SK-N-SH (cell line): ENCODE measurements at regions not wholly inside any gene's neighbourhood (a gene's known extent, or its start where the extent isn't known, plus 50 kb on each side); places are given as distances from the start of the nearest gene placed in this dataset.

Source experiments
- CTCF ChIA-PET: fragments of 300-600, 350-600 bp; formaldehyde crosslinking; extraction: SDS; loops from one replicate; lab custom pipeline; 2021; lab: Yijun Ruan, JAX
- POLR2A ChIA-PET: fragments of 350-600 bp; sonication (Branson Sonifier 250); formaldehyde crosslinking; extraction: SDS; loops from one replicate; lab custom pipeline; 2020; ENCODE audit warnings: antibody characterized with exemption, inconsistent platforms; lab: Yijun Ruan, JAX
- DNase-seq: peaks from one replicate; pipeline ENCODE4 v3.0.0; 2012
- H2AFZ ChIP-seq: fragments of 200-600 bp; sonication (generic); 2 replicates; pipeline ENCODE4 v1.8.1; 2016; ENCODE audit warnings: antibody characterized with exemption, mild to moderate bottlenecking, low read depth
- H3F3A ChIP-seq: fragments of 200-600 bp; sonication (generic); replicated peaks from 2 replicates; pipeline ENCODE3; 2016; ENCODE audit warnings: antibody characterized with exemption, mild to moderate bottlenecking; ENCODE audit not compliant: insufficient read depth
- H3K27ac ChIP-seq, 2 experiments: fragments of 200-500 bp in 1 of 2; fragments of 200-600 bp in 1 of 2; sonication (Bioruptor generic) in 1 of 2; sonication (generic), shearing (Covaris generic) in 1 of 2; 2 replicates each; pipeline versions ENCODE4 v1.5.1 to v1.6.1; 2014 to 2016; ENCODE audit warnings: low read depth in 2 of 2, inconsistent platforms in 1 of 2, low read length in 1 of 2, mild to moderate bottlenecking in 1 of 2, mixed read lengths in 1 of 2
- H3K27me3 ChIP-seq: fragments of 200-600 bp; sonication (generic), shearing (Covaris generic); 2 replicates; pipeline ENCODE4 v1.6.1; 2016; ENCODE audit warnings: mixed run types; ENCODE audit not compliant: insufficient read depth
- H3K36me3 ChIP-seq, 2 experiments: fragments of 200-500 bp in 1 of 2; fragments of 200-600 bp in 1 of 2; sonication (Bioruptor generic) in 1 of 2; sonication (generic) in 1 of 2; replicated peaks in 1 of 2; 2 replicates each; pipeline versions ENCODE3 to v1.5.1; 2014 to 2016; ENCODE audit warnings: low read length in 1 of 2, mild to moderate bottlenecking in 1 of 2; ENCODE audit not compliant: insufficient read depth in 2 of 2, control insufficient read depth in 1 of 2
- H3K4me1 ChIP-seq, 2 experiments: fragments of 200-500 bp in 1 of 2; fragments of 200-600 bp in 1 of 2; sonication (Bioruptor generic) in 1 of 2; sonication (generic), shearing (Covaris generic) in 1 of 2; 2 replicates each; pipeline versions ENCODE4 v1.5.1 to v1.6.1; 2014 to 2016; ENCODE audit warnings: low read depth in 1 of 2, low read length in 1 of 2, mixed run types in 1 of 2; ENCODE audit not compliant: insufficient read depth in 2 of 2, control insufficient read depth in 1 of 2
- H3K4me2 ChIP-seq: fragments of 200-600 bp; sonication (generic), shearing (Covaris generic); 2 replicates; pipeline ENCODE4 v1.6.1; 2017; ENCODE audit warnings: mixed run types
- H3K4me3 ChIP-seq, 2 experiments: fragments of 200-500 bp in 1 of 2; fragments of 200-600 bp in 1 of 2; sonication (Bioruptor generic) in 1 of 2; sonication (generic), shearing (Covaris generic) in 1 of 2; 2 replicates each; pipeline versions ENCODE4 v1.5.1 to v1.8.1; 2014 to 2016; ENCODE audit warnings: low read depth in 2 of 2, inconsistent platforms in 1 of 2, low read length in 1 of 2, mild to moderate bottlenecking in 1 of 2, mixed read lengths in 1 of 2, moderate library complexity in 1 of 2
- H3K79me2 ChIP-seq: fragments of 200-600 bp; sonication (generic); 2 replicates; pipeline ENCODE4 v1.8.1; 2017; ENCODE audit warnings: mild to moderate bottlenecking; ENCODE audit not compliant: insufficient read depth
- H3K9ac ChIP-seq: fragments of 200-600 bp; sonication (generic); 2 replicates; pipeline ENCODE4 v1.6.1; 2017; ENCODE audit warnings: mixed run types
- H3K9me2 ChIP-seq: fragments of 200-600 bp; sonication (generic); 2 replicates; pipeline ENCODE4 v1.6.1; 2017; ENCODE audit warnings: mixed run types
- H3K9me3 ChIP-seq: fragments of 200-600 bp; sonication (generic); 2 replicates; pipeline ENCODE4 v1.6.1; 2017; ENCODE audit warnings: mixed run types, mild to moderate bottlenecking, moderate library complexity
- H4K20me1 ChIP-seq: fragments of 200-600 bp; sonication (generic); 2 replicates; pipeline ENCODE4 v1.6.1; 2017; ENCODE audit warnings: mild to moderate bottlenecking, mixed run types; ENCODE audit not compliant: insufficient read depth
- CHD2 ChIP-seq: fragments of 150-350 bp; IDR thresholded peaks from 2 replicates; pipeline ENCODE4 v1.6.1; 2018; ENCODE audit warnings: low read length; ENCODE audit not compliant: partially characterized antibody
- ELF1 ChIP-seq: IDR thresholded peaks from 2 replicates; pipeline ENCODE4 v1.4.0; 2012
- EP300 ChIP-seq, 2 experiments: IDR thresholded peaks; 2 replicates each; pipeline versions ENCODE4 v1.4.0 to v1.6.1; 2012; ENCODE audit warnings: borderline replicate concordance in 1 of 2, low read depth in 1 of 2, low read length in 1 of 2
- EZH2phosphoT487 ChIP-seq: fragments of 200-600 bp; sonication (generic); IDR thresholded peaks from 2 replicates; pipeline ENCODE4 v1.6.1; 2017; ENCODE audit warnings: low read depth, mixed run types, mild to moderate bottlenecking, antibody characterized with exemption, moderate library complexity, borderline replicate concordance
- FOSL2 ChIP-seq: IDR thresholded peaks from 2 replicates; pipeline ENCODE4 v1.4.0; 2012; ENCODE audit warnings: low read depth, mild to moderate bottlenecking, moderate library complexity, borderline replicate concordance
- FOXJ3 ChIP-seq: sonication (generic); formaldehyde crosslinking; IDR thresholded peaks from 2 replicates; pipeline ENCODE4 v1.5.1; 2020; ENCODE audit warnings: mild to moderate bottlenecking, missing genetic modification reagents
- GABPA ChIP-seq: IDR thresholded peaks from 2 replicates; pipeline ENCODE4 v1.4.0; 2012; ENCODE audit warnings: low read depth, mild to moderate bottlenecking
- GATA2 ChIP-seq: sonication (generic); formaldehyde crosslinking; IDR thresholded peaks from 2 replicates; pipeline ENCODE4 v1.5.0; 2020; ENCODE audit warnings: mild to moderate bottlenecking, missing genetic modification reagents
- JUND ChIP-seq: IDR thresholded peaks from 2 replicates; pipeline ENCODE4 v1.4.0; 2012
- MEF2A ChIP-seq: IDR thresholded peaks from 2 replicates; pipeline ENCODE4 v1.4.0; 2012; ENCODE audit warnings: low read depth, borderline replicate concordance
- MXI1 ChIP-seq: IDR thresholded peaks from 2 replicates; pipeline ENCODE4 v1.6.1; 2012; ENCODE audit warnings: mild to moderate bottlenecking, low read depth, low read length, improper control_type of control experiment
- NRF1 ChIP-seq: IDR thresholded peaks from 2 replicates; pipeline ENCODE4 v1.6.1; 2012; ENCODE audit warnings: low read depth, mild to moderate bottlenecking, low read length
- POLR2AphosphoS5 ChIP-seq: IDR thresholded peaks from 2 replicates; pipeline ENCODE4 v1.6.1; 2012; ENCODE audit warnings: low read depth, low read length
- RFX5 ChIP-seq: IDR thresholded peaks from 2 replicates; pipeline ENCODE4 v1.6.1; 2012; ENCODE audit warnings: mild to moderate bottlenecking, improper control_type of control experiment, low read length
- RXRA ChIP-seq: IDR thresholded peaks from 2 replicates; pipeline ENCODE4 v1.4.0; 2012; ENCODE audit warnings: low read depth, mild to moderate bottlenecking, borderline replicate concordance
- SIN3A ChIP-seq: IDR thresholded peaks from 2 replicates; pipeline ENCODE4 v1.6.1; 2012; ENCODE audit warnings: low read depth, mild to moderate bottlenecking, low read length, moderate library complexity, borderline replicate concordance
- TCF12 ChIP-seq: IDR thresholded peaks from 2 replicates; pipeline ENCODE4 v1.4.0; 2012
- YY1 ChIP-seq: IDR thresholded peaks from 2 replicates; pipeline ENCODE4 v1.4.0; 2012; ENCODE audit warnings: low read depth, mild to moderate bottlenecking
- WGBS: methylation state at CpG from one replicate; pipeline ENCODE4 v1.1.6; 2017; ENCODE audit warnings: low lambda C conversion rate; 5-methylcytosine and 5-hydroxymethylcytosine counted together
- TF ChIP-seq, protein P1 (sequence below): IDR thresholded peaks from 2 replicates; pipeline ENCODE4 v1.6.1; 2012; ENCODE audit warnings: mild to moderate bottlenecking, low read depth, low read length, moderate library complexity
- TF ChIP-seq, protein P2 (sequence below): IDR thresholded peaks from 2 replicates; pipeline ENCODE4 v1.4.0; 2012; ENCODE audit warnings: low read depth, borderline replicate concordance
- TF ChIP-seq, protein P3 (sequence below): IDR thresholded peaks from 2 replicates; pipeline ENCODE4; 2012
- TF ChIP-seq, protein P4 (sequence below): IDR thresholded peaks from 2 replicates; pipeline ENCODE4 v1.4.0; 2012; ENCODE audit warnings: low read depth, borderline replicate concordance

DNA sequence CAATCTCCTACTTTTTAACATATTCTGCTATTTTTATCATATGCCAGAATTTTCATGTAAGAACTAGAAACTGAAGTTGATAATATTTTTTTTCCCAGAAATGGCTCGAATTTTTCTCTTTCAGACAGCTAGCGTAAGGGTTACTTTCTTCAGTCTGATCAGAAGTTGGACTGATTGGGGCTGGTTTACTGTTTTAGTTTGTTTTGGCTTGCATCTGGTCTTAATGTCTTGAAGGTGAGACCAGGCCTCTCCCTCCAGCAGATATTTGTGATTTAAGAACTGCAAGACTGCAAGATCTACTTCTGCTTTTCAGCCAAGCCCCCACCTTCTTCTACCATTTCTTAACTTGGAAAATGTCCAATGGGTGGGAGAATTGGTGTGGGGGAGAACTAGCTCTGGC, 266.4 kb downstream of the HAPSTR1 start:
- Histone ChIP-seq H3F3A (no peaks in the 10 kb centered on the region), H3K9me2 (0 out of 2 replicates have a peak, but pooled peaks cover 3% of the 10 kb centered on the region), H3K4me2 (no peak overlapping the region), H3K9ac (no peak overlapping the region), H3K36me3 (no peaks in the 10 kb centered on the region), H3K4me1 (no peaks in the 10 kb centered on the region), H4K20me1 (no peaks in the 10 kb centered on the region), H3K27ac (no peak overlapping the region), H3K79me2 (no peaks in the 10 kb centered on the region), H3K27me3 (no peaks in the 10 kb centered on the region), H3K4me3 (no peak overlapping the region), H3K9me3 (no peaks in the 10 kb centered on the region), H2AFZ (no peak overlapping the region)
- DNase-seq, result no peak
- TF ChIP-seq CHD2 (no peak), FOSL2 (no peak), ELF1 (no peak), EZH2phosphoT487 (no peak), FOXJ3 (CRISPR knock-in tag) (no peak), SIN3A (no peak), YY1 (no peak), RXRA (no peak), TCF12 (no peak), GATA2 (CRISPR knock-in tag) (no peak)
- TF ChIP-seq, protein P1, sequence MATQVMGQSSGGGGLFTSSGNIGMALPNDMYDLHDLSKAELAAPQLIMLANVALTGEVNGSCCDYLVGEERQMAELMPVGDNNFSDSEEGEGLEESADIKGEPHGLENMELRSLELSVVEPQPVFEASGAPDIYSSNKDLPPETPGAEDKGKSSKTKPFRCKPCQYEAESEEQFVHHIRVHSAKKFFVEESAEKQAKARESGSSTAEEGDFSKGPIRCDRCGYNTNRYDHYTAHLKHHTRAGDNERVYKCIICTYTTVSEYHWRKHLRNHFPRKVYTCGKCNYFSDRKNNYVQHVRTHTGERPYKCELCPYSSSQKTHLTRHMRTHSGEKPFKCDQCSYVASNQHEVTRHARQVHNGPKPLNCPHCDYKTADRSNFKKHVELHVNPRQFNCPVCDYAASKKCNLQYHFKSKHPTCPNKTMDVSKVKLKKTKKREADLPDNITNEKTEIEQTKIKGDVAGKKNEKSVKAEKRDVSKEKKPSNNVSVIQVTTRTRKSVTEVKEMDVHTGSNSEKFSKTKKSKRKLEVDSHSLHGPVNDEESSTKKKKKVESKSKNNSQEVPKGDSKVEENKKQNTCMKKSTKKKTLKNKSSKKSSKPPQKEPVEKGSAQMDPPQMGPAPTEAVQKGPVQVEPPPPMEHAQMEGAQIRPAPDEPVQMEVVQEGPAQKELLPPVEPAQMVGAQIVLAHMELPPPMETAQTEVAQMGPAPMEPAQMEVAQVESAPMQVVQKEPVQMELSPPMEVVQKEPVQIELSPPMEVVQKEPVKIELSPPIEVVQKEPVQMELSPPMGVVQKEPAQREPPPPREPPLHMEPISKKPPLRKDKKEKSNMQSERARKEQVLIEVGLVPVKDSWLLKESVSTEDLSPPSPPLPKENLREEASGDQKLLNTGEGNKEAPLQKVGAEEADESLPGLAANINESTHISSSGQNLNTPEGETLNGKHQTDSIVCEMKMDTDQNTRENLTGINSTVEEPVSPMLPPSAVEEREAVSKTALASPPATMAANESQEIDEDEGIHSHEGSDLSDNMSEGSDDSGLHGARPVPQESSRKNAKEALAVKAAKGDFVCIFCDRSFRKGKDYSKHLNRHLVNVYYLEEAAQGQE, result no peak
- TF ChIP-seq, protein P2, sequence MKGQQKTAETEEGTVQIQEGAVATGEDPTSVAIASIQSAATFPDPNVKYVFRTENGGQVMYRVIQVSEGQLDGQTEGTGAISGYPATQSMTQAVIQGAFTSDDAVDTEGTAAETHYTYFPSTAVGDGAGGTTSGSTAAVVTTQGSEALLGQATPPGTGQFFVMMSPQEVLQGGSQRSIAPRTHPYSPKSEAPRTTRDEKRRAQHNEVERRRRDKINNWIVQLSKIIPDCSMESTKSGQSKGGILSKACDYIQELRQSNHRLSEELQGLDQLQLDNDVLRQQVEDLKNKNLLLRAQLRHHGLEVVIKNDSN, result no peak
- CTCF ChIA-PET, result no interaction called here
- POLR2A ChIA-PET, result no interaction called here
- 27% methylated on average over 2 of the region's 2 CpGs for WGBS

DNA sequence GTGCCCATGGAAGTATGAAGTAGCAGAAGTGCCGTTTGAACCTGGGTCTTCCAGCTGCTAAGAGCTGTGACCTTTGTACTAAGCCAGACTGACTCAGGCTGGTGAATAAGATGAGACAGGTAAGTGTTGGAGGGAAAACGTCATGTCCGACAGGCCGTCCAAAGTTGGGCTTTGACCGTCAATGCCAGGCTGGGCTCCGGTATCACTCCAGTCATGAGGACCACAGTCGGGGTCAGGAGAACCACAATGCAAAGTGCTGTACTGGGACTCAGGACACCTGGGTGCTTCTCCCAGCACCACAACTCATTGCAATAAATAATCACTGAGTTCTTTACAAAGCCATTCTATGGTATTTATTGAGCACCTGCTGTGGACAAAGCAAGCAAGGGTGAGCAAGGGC, 268.6 kb downstream of the HAPSTR1 start:
- Histone ChIP-seq H3K4me3 (no peak overlapping the region), H3K4me2 (no peak overlapping the region), H3K27me3 (no peaks in the 10 kb centered on the region), H3K9me3 (no peaks in the 10 kb centered on the region), H3K4me1 (no peaks in the 10 kb centered on the region; a peak in 1 of 4 replicates), H3K9me2 (0 out of 2 replicates have a peak, but pooled peaks cover 3% of the 10 kb centered on the region), H3K36me3 (no peaks in the 10 kb centered on the region), H4K20me1 (no peaks in the 10 kb centered on the region), H3K27ac (no peak overlapping the region), H3F3A (no peaks in the 10 kb centered on the region), H2AFZ (no peak overlapping the region), H3K9ac (no peak overlapping the region), H3K79me2 (no peaks in the 10 kb centered on the region)
- CTCF ChIA-PET, result no interaction called here
- POLR2A ChIA-PET, result no interaction called here
- WGBS, result 70% methylated on average over 7 of the region's 7 CpGs
- no peak for DNase-seq
- no peak for TF ChIP-seq POLR2AphosphoS5
- TF ChIP-seq, protein P2, result no peak
- no peak for TF ChIP-seq EP300 (IDR thresholded peaks at IDR 0.05; ENCODE audit: borderline replicate concordance in 1 of 2, low read depth in 1 of 2, low read length in 1 of 2)
- TF ChIP-seq, protein P3, sequence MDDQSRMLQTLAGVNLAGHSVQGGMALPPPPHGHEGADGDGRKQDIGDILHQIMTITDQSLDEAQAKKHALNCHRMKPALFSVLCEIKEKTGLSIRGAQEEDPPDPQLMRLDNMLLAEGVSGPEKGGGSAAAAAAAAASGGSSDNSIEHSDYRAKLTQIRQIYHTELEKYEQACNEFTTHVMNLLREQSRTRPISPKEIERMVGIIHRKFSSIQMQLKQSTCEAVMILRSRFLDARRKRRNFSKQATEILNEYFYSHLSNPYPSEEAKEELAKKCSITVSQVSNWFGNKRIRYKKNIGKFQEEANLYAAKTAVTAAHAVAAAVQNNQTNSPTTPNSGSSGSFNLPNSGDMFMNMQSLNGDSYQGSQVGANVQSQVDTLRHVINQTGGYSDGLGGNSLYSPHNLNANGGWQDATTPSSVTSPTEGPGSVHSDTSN, result no peak
- no peak for TF ChIP-seq EZH2phosphoT487
- no peak for TF ChIP-seq MXI1
- no peak for TF ChIP-seq GABPA
- TF ChIP-seq JUND, result no peak
- TF ChIP-seq MEF2A, result no peak
- no peak for TF ChIP-seq NRF1
- no peak for TF ChIP-seq RXRA
- TF ChIP-seq, protein P4, sequence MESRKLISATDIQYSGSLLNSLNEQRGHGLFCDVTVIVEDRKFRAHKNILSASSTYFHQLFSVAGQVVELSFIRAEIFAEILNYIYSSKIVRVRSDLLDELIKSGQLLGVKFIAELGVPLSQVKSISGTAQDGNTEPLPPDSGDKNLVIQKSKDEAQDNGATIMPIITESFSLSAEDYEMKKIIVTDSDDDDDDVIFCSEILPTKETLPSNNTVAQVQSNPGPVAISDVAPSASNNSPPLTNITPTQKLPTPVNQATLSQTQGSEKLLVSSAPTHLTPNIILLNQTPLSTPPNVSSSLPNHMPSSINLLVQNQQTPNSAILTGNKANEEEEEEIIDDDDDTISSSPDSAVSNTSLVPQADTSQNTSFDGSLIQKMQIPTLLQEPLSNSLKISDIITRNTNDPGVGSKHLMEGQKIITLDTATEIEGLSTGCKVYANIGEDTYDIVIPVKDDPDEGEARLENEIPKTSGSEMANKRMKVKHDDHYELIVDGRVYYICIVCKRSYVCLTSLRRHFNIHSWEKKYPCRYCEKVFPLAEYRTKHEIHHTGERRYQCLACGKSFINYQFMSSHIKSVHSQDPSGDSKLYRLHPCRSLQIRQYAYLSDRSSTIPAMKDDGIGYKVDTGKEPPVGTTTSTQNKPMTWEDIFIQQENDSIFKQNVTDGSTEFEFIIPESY, result no peak
- TF ChIP-seq CHD2, result no peak
- no peak for TF ChIP-seq RFX5
- TF ChIP-seq TCF12, result no peak
